Middle frontal gyrus (tissue), 1 donor: ENCODE measurements at regions not wholly inside any gene's neighbourhood (a gene's known extent, or its start where the extent isn't known, plus 50 kb on each side); places are given as distances from the start of the nearest gene placed in this dataset.
"Not testable (repeated sequence)": the region's sequence is repeated elsewhere in the genome, so short reads cannot be mapped to it uniquely, and the experiment has no call there.

ENCODE experiments used
- DNase-seq: peaks from one replicate; pipeline ENCODE4 v3.0.0-alpha.2; 2015; ENCODE audit warnings: low spot score; ENCODE audit errors: extremely low spot score

DNA sequence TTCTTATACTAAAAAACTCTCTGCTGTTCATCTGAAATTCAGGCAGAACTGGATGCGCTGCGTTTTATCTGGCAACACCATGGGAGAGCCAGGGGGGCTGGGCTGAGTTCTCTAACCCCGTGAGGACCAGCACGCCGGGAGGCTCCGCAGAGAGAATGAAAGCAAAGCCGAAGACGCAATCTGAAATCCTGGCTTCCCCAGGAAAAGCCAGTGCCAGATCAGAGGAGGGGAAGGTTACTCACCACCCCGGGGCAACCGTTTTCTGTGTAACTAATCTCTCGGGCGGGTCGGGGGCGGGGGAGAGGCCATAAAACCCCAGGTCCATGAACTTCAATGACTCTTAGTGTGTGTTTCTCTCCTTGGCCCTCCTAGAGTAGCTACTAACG lies 99.4 kb downstream of the SHANK2 start:
- DNase-seq: no peak

DNA sequence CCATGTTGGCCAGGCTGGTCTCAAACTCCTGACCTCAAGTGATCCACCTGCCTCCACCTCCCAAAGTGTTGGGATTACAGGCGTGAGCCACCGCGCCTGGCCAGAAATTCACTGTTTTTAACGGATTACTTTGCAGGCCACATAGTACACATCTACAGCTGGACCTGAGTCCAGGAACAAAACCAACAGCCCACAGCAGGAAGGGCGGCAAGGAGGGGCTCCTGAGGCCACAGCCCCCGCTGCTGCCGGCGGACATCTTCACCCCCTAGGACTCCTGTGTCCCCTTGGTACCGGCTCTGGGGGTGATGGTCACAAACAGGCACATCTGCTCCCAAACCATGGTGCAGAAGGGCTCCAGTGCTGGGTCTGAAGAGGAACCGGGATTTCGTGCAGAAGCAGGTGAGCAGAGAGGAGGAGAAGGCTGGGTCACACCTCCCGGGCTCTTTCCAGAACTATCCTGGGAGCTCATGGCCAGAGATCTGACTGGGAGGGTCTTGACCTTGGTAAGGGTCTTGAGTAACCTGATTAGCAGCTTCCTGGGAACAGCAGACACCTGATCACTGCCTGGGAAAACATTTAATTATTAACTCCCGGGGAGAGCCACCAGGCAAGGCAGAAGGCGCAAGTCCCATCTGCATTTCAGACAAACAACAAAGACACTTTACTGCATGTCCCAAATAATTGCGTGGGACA lies 99.9 kb downstream of the SHANK2 start:
- not testable (repeated sequence) for DNase-seq

DNA sequence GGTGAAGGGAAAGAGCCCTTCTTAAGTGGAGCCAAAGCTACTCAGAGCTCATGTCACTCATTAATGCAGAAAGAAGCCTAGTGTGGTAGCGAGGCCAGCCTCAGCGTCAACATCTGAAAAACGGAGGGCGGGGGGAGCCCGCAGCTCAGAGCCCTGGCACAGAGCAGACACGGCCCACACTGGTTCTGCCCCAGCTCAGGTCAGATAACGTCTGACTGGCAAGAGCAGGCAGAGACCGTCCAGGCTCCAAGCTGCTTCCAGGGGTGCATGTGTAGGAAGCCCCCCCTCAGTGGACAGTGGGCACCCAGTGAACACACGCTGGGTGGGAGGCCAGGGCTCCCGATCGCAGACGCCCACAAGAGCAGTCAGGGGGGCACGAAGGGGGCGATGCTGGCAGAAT lies 100.8 kb downstream of the SHANK2 start:
- DNase-seq: no peak

DNA sequence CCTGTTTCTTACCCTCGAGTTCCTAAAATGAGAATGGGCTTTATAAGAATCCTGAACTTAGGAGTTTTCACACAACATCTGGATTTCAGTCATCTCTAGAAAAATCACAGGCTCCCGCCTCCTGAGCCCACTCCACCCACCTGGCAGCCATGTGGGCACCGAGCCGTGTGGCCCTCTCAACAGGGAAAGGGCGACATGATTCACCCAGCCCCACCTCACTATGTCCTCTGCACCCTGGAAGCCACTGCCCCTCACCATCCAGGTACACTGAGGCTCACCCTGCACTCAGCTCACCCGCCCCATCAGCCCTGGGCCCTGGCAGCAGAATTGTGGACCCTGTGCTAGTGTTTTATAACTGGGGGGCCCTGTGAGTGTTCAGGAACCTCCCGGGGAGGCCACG lies 101.5 kb downstream of the SHANK2 start:
- DNase-seq: no peak

DNA sequence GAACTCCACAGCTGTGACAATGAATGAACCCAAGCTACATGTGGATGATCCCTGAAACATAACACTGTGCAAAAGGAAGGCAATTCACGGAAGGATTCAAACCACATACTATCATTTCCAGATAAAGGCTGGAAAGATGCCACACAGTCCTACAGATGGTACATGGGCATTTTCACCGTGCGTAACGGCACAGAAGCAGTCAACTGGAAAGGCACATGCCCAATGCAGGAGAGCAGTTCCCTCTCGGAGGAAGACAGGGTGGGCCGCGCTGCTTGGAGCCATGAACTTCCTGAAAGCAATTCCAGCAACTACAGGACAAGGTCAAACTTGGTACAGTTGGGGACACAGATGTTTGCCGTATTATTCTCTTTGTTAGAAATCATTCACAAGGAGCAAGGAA lies 103.7 kb downstream of the SHANK2 start:
- no peak for DNase-seq

DNA sequence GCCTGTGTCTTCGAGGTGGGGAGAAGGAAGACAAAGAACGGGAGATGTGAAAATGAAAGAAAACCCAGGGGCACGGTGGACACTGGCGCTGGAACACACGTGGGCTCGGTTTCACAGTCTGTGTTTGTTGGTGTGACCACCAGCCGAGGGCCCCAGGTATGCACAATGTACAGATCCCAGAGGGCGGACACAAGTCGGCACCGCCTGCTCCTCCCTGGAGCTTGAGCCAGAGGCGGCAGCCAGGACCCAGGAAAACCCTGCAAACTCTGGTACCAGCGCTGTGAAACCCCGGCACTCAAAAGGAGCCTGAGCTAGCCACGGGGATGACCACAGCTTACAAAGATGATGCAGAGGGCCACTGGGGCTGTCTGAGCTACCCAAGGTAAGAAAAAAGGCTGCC lies 105.0 kb downstream of the SHANK2 start:
- no peak for DNase-seq

DNA sequence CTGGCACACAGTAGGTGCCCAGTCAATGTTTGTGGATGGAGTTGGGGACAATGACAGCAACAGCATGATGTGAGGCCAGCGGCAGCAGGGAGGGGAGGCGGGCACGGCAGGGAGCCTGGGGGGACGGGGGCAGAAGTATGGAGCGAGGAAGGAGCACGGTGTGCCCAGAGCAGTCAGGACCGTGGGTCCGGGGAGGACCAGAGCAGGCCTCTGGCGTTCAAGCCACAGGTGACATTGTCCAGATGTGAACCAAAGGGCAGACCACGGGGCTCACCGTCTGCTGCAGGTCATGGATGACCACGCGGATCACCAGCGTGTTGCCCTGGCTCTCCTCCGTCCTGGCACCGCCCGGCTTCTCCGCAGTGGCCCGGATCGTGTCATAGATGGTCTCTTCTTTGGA lies 105.5 kb downstream of the SHANK2 start:
- DNase-seq: no peak

DNA sequence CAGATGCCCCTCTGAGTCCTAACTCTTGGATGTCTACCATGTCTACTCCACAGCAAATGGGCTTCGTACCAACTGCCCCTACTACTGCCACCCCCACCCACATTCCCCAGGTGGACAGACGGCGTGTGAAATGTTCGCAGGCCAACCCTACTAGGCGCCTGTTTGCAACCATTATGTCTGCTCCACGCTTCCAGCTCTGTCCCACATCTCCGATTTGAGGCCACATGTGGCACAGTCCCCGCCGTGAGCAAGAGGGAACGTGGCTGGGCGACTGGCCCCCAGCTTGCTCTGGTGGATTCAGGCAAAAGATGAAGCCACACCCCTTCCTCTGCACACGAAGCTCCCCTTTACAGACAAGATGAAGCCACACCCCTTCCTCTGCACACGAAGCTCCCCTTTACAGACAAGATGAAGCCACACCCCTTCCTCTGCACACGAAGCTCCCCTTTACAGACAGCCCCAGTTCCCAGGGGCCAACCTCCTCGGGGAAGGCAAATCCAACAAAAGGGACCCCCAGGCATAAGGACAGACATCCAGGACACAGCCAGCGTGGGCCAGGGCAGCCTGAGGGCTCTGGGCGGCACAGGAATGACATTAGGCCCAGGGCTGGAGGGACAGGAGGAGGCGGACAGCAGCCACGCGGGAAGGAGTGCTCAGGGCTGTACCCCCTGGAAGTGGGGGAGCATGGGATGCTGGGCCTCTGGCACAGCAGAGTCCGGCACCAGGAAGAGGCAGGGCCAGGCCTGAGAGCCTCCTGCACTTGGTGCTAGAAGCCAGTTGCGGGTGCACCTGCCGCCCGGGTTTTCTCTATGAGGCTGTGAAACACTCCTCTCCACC lies 106.2 kb downstream of the SHANK2 start:
- DNase-seq: no peak

DNA sequence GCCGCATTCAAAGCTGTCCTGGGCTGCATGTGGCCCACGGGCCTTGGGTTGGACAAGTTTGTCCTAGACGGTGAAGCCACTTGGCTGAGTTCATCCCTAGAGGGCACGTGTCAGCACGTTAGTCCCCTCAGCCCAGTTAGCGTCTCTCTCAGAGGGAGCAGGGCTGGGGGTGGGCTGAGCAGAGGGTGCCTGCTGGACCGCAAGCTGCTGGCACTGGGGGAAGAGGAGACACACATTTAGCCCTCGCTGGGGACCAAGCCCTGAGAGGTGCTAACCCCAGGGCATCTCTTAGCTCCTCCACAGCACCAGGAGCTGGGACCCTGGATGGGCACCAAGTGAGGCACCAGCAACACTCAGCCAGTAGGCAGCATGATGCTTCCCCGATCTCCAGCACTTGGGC lies 107.0 kb downstream of the SHANK2 start:
- no peak for DNase-seq

DNA sequence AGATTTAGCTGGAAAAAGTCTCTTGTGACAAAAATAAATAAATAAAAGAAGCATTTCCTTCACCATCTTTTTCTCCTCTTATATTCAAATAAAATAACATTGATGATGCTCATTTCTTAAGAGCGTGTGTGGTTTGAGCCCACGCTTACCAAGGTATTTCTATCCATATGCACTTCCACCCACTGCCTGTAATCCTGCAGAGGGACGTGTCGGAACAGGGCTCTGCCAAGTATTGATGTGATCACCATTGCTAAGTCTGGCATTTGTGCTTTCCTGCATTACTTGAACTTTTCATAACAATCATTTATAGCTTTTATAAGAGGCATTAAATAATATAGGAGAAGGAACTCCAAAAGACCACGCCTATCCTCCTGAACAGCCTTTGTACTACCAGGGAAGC lies 107.6 kb downstream of the SHANK2 start:
- DNase-seq: no peak

DNA sequence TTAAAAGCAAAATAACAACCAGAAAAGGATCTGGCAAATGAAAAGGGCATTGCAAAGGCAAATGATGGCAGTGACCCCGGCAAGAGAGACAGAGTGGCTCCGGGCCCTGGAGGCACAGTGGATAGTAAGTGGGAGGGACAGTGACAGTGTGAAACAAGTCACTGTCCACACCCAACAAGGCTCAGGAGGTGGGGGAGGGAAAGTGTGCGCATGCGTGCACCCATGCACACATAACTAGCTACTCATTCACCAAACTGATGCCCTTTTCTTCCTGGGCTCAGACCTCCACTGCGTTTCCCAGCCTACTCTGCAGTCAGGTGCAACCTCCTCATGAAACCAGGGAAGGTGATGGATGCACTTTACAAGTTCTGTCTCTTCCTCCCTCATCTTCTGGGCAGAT lies 108.4 kb downstream of the SHANK2 start:
- DNase-seq: no peak

DNA sequence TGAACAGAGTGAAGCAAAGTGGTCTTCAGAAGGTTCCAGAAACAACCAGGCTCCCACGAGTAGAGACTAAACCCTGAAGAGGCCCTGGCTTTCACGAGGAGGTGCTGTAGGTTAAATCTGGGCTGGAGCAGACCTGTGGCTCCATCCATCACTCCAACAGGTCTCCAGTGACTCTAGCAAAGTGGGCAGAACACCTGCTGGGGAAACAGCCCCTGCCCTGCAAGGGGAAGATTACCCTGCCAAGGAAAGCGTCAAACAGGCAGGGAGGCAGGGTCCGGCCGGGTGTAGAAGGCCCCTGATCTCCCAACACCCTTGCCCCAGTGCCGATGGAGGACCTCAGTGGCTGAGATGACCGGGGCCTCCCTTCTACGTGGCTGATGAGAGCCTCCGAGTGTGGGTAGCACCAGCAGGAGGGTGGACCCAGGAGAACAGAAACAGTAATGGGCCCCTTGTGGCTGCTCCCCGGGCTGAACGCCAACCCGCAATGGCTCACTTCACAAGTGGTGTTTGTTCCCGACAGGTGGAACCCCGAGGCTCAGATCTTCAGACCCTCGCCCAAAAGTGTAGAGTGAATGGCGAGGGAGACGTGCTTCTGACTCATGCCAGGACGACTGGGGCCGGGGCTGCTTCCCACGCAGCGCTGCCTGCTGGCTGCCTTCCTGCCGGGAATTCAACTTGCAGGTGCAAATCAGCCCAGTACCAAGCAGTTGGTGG lies 112.0 kb downstream of the SHANK2 start:
- DNase-seq: no peak

DNA sequence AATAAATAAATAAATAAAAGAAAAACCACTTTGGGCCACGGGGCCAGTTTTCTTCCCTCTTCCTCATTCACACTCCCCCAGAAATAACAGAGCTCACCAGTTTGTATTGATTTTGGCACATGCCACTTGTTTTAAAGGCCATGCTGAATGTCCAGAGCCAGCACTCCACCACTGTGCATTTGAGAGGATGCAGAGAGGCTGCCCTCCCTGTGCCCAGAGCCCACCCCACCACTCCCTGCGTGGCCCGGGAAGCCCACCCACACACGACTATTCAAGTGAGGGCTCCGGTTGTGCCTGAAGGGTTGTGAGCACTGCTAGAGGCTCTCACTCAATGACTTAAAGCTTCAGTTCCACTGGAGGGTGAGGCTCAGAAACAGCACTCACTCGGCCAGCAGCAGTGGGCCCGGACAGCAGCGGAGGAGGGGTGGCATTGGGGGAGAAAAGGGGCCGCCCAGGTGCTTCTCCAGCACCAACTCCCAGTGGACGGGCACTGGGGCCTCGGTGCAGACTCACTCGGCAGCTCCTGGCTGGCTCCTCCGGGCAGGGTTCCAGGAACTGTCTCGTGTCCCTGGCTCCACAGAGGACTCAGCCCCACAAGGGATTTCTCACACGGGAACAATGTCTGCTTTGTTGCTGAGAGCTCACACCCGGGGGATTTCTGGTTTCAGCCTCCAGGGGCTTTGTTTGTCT lies 112.7 kb downstream of the SHANK2 start:
- DNase-seq: peak; percentile 77

DNA sequence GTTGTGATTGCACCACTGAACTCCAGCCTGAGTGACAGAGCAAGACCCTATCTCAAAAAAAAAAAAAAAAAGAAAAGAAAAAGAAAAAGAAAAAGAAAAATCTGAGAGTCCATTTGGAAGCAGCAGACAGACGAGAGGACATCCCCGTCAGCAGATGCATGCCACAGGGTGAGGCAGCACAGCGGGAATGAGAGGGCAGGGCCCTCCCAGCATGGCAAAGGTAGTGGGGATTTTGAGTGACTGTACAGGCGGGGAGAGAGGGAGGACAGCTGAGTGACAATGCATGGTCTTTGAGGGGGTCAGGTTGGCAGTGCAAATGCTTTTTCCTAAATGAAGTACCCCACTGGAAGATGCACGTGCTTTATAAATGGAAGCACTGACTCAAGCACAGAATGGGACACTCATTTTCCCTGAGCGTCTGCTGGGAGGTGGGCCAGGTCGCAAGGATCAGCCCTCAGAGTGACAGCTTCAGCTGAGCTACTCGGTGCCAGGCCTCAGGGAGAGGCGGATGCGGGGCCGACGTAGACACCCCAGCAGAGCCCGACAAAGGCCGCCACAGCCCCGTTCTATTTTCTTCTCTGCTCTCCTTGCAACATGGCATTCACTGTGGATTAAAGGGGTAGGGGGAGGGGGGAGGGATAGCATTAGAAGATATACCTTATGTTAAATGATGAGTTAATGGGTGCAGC lies 113.5 kb downstream of the SHANK2 start:
- no peak for DNase-seq

DNA sequence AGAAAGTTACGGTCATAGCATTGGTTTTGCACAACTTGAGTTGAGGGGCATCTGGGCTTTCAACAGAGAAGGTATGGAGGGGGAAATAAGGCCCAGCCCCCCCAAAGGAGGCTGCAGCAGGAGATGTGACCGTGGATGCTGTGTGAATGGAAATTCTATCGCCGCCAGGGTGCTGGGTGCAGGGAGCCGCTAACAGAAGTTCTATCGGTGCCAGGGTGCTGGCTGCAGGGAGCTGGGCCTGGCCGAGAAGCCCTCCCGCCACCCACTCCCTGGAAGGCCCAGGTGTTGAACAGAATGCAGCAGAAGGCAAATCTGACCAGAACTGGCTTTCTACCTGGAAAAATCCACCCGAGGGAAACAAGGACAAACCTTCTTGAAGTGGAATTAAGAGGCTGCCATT lies 115.0 kb downstream of the SHANK2 start:
- no peak for DNase-seq

DNA sequence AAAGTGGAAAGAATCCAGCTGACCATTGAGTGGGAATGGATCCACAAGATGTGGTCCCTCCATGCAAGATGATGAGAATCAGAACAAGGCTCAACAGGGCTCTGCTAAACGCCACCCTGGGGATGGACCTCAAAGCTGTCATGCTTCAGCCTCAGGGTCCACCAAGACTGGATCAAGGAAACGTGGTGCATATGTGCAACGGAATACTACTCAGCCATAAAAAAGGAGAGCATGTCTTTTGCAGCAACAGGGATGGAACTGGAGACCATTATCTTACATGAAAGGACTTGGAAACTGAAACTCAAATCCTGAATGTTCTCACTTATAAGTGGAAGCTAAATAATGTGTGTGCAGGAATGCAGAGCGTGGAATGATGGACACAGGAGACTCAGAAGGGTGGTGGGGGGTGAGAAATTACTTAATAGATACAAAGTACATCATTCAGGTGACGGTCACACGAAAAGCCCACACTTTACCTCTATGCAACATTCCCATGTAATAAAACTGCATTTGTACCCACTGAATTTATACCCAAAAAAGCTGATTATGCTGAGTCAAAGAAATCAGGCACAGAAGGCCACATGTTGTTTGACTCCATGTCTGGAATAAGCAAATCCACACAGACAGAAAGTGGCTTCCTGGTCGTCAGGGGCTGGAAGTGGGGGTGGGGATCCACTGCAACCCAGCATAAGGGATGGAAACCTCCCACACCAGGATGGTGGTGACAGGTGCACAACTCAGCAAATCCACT lies 116.1 kb downstream of the SHANK2 start:
- no peak for DNase-seq

DNA sequence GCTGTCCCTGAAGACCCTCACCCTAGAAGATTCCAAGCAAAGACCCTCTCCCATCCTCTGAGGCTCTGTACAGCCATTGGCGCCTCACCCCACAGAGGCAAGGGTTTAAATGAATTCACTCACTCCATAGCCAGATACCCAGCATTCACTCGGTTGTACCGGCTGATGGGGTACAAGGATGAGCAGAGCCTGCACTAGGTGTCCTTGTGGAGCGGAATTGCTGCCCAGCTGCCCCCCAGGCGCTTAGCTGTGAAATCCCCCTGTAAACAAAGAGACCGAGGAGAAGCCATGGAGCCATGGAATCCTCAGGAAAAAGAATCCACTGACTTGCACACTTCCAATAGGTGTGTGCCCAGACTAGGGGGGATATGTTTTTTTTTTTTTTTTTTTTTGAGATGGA lies 117.3 kb downstream of the SHANK2 start:
- DNase-seq: no peak

DNA sequence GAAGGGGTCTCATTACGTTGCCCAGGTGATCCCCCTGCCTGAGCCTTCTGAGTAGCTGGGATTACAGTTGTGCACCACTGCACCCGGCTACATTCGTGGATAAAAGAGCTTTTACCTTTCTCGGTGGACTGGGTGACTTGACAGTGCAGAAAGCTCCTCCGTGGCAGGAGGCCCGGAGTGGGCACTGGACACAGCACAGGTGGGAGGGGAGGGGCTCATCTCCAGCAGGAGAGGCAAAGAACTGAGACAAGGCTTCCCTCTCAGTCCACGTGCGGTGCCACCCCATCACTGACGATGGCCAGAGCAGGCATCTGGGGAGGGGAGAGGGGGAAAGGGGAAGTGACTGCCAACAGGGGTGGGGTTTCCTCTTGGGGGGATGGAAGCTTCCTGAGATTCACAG lies 118.4 kb downstream of the SHANK2 start:
- no peak for DNase-seq

DNA sequence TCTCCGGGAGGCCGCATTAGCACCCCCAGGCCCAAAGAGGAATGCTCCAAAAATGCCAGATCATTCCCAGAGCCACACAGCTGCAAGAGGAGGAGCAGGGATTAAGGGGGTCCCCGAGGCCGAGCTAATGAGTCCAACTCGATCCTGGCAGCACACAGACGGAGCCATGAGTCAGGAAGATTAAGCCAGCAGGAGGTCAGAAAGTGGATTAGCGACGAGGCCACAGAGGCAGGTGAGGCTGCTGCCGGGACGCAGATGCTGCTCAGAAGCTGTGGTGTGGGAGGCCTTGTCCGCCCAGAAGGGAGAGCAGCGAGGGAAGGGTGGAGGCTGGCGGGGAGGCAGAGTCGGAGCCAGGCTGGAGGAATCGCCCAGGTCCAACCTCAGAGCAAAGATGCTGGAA lies 120.5 kb downstream of the SHANK2 start:
- no peak for DNase-seq

DNA sequence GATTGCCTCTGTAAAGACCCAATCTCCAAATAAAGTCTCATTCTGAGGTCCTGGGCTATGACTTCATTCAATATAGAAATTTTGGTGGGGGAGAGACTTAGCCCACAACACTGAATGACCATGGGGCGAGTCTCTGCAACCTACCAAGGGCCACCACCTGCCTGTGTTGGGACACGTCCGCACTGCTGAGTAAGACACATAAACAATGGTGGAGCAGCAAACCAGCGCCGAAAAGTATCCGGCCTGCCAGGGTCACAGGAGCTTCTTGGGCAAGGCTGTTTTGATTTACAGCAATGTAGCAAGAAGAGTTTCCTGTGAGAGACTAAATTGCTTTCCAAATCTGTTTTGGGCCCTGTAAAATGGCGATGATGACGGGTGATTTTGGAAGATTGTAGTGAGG lies 122.3 kb downstream of the SHANK2 start:
- no peak for DNase-seq

DNA sequence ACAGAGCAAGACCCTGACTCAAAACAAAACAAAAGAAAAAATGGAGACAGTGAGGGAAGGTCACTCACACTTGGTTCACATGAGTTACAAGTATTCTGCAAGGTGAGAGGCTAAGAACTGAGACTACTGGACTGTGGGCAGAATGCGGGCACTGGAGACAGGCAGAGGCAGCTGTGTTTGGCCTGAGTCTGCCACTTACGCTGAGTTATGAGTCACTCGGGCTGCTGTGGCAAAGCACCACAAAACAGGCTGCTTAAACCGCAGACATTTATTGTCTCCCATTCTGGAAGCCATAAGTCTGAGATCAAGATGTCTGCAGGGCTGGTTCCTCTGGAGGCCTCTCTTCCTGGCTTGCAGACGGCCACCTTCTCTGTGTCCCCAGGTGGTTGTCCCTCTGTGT lies 122.8 kb downstream of the SHANK2 start:
- no peak for DNase-seq
